ENCODE measurements at regions not wholly inside any gene's neighbourhood (a gene's known extent, or its start where the extent isn't known, plus 50 kb on each side); places are given as distances from the start of the nearest gene placed in this dataset.

GRCh38 chr14:29030970-29031369, 264.4 kb downstream of the FOXG1 start:
- H3K4me3 Mint-ChIP-seq: no peak overlapping the region
- no peak for ATAC-seq (ENCODE audit: low read depth)
- no peaks in the 10 kb centered on the region for H3K4me1 Mint-ChIP-seq
- no peak overlapping the region for H3K27ac Mint-ChIP-seq
- no peak for DNase-seq
- peaks cover 13% of the 10 kb centered on the region for H3K9me3 Mint-ChIP-seq
- POLR2A ChIA-PET: no interaction called here
- no peaks in the 10 kb centered on the region for H3K36me3 Mint-ChIP-seq
- H3K27me3 Mint-ChIP-seq: no peaks in the 10 kb centered on the region

GRCh38 chr14:29035134-29035533, 268.5 kb downstream of the FOXG1 start:
- Mint-ChIP-seq H3K9me3 (no peaks in the 10 kb centered on the region), H3K4me3 (no peak overlapping the region), H3K27me3 (no peaks in the 10 kb centered on the region), H3K36me3 (no peaks in the 10 kb centered on the region), H3K27ac (no peak overlapping the region), H3K4me1 (no peaks in the 10 kb centered on the region)
- POLR2A ChIA-PET: no interaction called here
- ATAC-seq (ENCODE audit: low read depth) (no peak), DNase-seq (no peak)

- no peaks in the 10 kb centered on the region for H3K36me3 Mint-ChIP-seq
- no peaks in the 10 kb centered on the region for H3K9me3 Mint-ChIP-seq
- H3K4me3 Mint-ChIP-seq: no peak overlapping the region
- POLR2A ChIA-PET: no interaction called here
- no peak for ATAC-seq (ENCODE audit: low read depth)
- no peaks in the 10 kb centered on the region for H3K27me3 Mint-ChIP-seq
- H3K27ac Mint-ChIP-seq: no peak overlapping the region
- no peaks in the 10 kb centered on the region for H3K4me1 Mint-ChIP-seq
- no peak for DNase-seq
Observed at GRCh38 chr14:29037411-29037810, 270.8 kb downstream of the FOXG1 start.

GRCh38 chr14:29039171-29039570, 272.6 kb downstream of the FOXG1 start:
- H3K4me1 Mint-ChIP-seq: no peaks in the 10 kb centered on the region
- H3K36me3 Mint-ChIP-seq: no peaks in the 10 kb centered on the region
- no peaks in the 10 kb centered on the region for H3K9me3 Mint-ChIP-seq
- no peak for ATAC-seq (ENCODE audit: low read depth)
- H3K27ac Mint-ChIP-seq: no peak overlapping the region
- POLR2A ChIA-PET: no interaction called here
- no peaks in the 10 kb centered on the region for H3K27me3 Mint-ChIP-seq
- DNase-seq: no peak
- H3K4me3 Mint-ChIP-seq: no peak overlapping the region

GRCh38 chr14:29042551-29042950, 276.0 kb downstream of the FOXG1 start:
- DNase-seq (no peak), ATAC-seq (ENCODE audit: low read depth) (no peak)
- Mint-ChIP-seq H3K27ac (no peak overlapping the region), H3K4me1 (no peaks in the 10 kb centered on the region), H3K4me3 (no peak overlapping the region), H3K36me3 (no peaks in the 10 kb centered on the region), H3K9me3 (no peaks in the 10 kb centered on the region), H3K27me3 (no peaks in the 10 kb centered on the region)
- POLR2A ChIA-PET: no interaction called here

- Mint-ChIP-seq H3K36me3 (no peaks in the 10 kb centered on the region), H3K4me3 (no peak overlapping the region), H3K27me3 (no peaks in the 10 kb centered on the region), H3K9me3 (peaks cover 5% of the 10 kb centered on the region), H3K27ac (no peak overlapping the region), H3K4me1 (no peaks in the 10 kb centered on the region)
- no peak for DNase-seq
- ATAC-seq (ENCODE audit: low read depth): no peak
- POLR2A ChIA-PET: no interaction called here
Observed at GRCh38 chr14:29043737-29044136, 277.1 kb downstream of the FOXG1 start.

GRCh38 chr14:29045237-29045636, 278.6 kb downstream of the FOXG1 start:
- H3K4me1 Mint-ChIP-seq: no peaks in the 10 kb centered on the region
- no peaks in the 10 kb centered on the region for H3K27me3 Mint-ChIP-seq
- H3K36me3 Mint-ChIP-seq: no peaks in the 10 kb centered on the region
- H3K9me3 Mint-ChIP-seq: peaks cover 5% of the 10 kb centered on the region
- DNase-seq (no peak), ATAC-seq (ENCODE audit: low read depth) (no peak)
- H3K4me3 Mint-ChIP-seq: no peak overlapping the region
- H3K27ac Mint-ChIP-seq: no peak overlapping the region
- POLR2A ChIA-PET: no interaction called here

GRCh38 chr14:29054119-29054518, 287.5 kb downstream of the FOXG1 start:
- ATAC-seq (ENCODE audit: low read depth): no peak
- H3K4me1 Mint-ChIP-seq: no peaks in the 10 kb centered on the region
- POLR2A ChIA-PET: no interaction called here

GRCh38 chr14:29056041-29056566, 289.5 kb downstream of the FOXG1 start:
- POLR2A ChIA-PET: no interaction called here
- Mint-ChIP-seq H3K36me3 (no peaks in the 10 kb centered on the region), H3K27ac (no peak overlapping the region), H3K27me3 (no peaks in the 10 kb centered on the region), H3K4me1 (no peaks in the 10 kb centered on the region), H3K4me3 (no peak overlapping the region), H3K9me3 (peaks cover 3% of the 10 kb centered on the region)
- ATAC-seq (ENCODE audit: low read depth): no peak
- no peak for DNase-seq

More at GRCh38 chr14:29054119-29054518, 287.5 kb downstream of the FOXG1 start:
- Mint-ChIP-seq H3K27ac (no peak overlapping the region), H3K4me3 (no peak overlapping the region), H3K36me3 (no peaks in the 10 kb centered on the region), H3K9me3 (peaks cover 3% of the 10 kb centered on the region), H3K27me3 (no peaks in the 10 kb centered on the region)
- no peak for DNase-seq

GRCh38 chr14:29061702-29062101, 295.1 kb downstream of the FOXG1 start:
- ATAC-seq (ENCODE audit: low read depth): no peak

GRCh38 chr14:29062466-29062865, 295.9 kb downstream of the FOXG1 start:
- no peaks in the 10 kb centered on the region for H3K4me1 Mint-ChIP-seq
- no peak for ATAC-seq (ENCODE audit: low read depth)
- H3K27me3 Mint-ChIP-seq: no peaks in the 10 kb centered on the region
- H3K4me3 Mint-ChIP-seq: no peak overlapping the region
- peaks cover 9% of the 10 kb centered on the region for H3K9me3 Mint-ChIP-seq
- POLR2A ChIA-PET: no interaction called here
- no peaks in the 10 kb centered on the region for H3K36me3 Mint-ChIP-seq
- no peak for DNase-seq
- H3K27ac Mint-ChIP-seq: no peak overlapping the region

More at GRCh38 chr14:29061702-29062101, 295.1 kb downstream of the FOXG1 start:
- Mint-ChIP-seq H3K9me3 (peaks cover 9% of the 10 kb centered on the region), H3K36me3 (no peaks in the 10 kb centered on the region), H3K27ac (no peak overlapping the region), H3K4me1 (no peaks in the 10 kb centered on the region), H3K27me3 (no peaks in the 10 kb centered on the region), H3K4me3 (no peak overlapping the region)
- DNase-seq: no peak
- POLR2A ChIA-PET: no interaction called here

- no peak for ATAC-seq (ENCODE audit: low read depth)
- H3K27me3 Mint-ChIP-seq: no peaks in the 10 kb centered on the region
- no peak for DNase-seq
- H3K27ac Mint-ChIP-seq: no peak overlapping the region
- POLR2A ChIA-PET: no interaction called here
- H3K9me3 Mint-ChIP-seq: peaks cover 11% of the 10 kb centered on the region
- no peaks in the 10 kb centered on the region for H3K36me3 Mint-ChIP-seq
- H3K4me3 Mint-ChIP-seq: no peak overlapping the region
- H3K4me1 Mint-ChIP-seq: no peaks in the 10 kb centered on the region
Observed at GRCh38 chr14:29062976-29063375, 296.4 kb downstream of the FOXG1 start.

- Mint-ChIP-seq H3K9me3 (peaks cover 14% of the 10 kb centered on the region), H3K27me3 (no peaks in the 10 kb centered on the region), H3K4me3 (no peak overlapping the region), H3K27ac (no peak overlapping the region), H3K36me3 (no peaks in the 10 kb centered on the region), H3K4me1 (no peaks in the 10 kb centered on the region)
- POLR2A ChIA-PET: no interaction called here
- DNase-seq (no peak), ATAC-seq (ENCODE audit: low read depth) (no peak)
Observed at GRCh38 chr14:29064305-29064900, 297.8 kb downstream of the FOXG1 start.

GRCh38 chr14:29069228-29069627, 302.6 kb downstream of the FOXG1 start:
- DNase-seq: no peak

GRCh38 chr14:29075761-29076160, 309.2 kb downstream of the FOXG1 start:
- no peak for ATAC-seq (ENCODE audit: low read depth)
- no peaks in the 10 kb centered on the region for H3K27me3 Mint-ChIP-seq
- no peak overlapping the region for H3K27ac Mint-ChIP-seq
- no peak overlapping the region for H3K4me3 Mint-ChIP-seq
- H3K4me1 Mint-ChIP-seq: no peaks in the 10 kb centered on the region
- peaks cover 6% of the 10 kb centered on the region for H3K9me3 Mint-ChIP-seq
- DNase-seq: no peak
- H3K36me3 Mint-ChIP-seq: no peaks in the 10 kb centered on the region
- POLR2A ChIA-PET: no interaction called here

More at GRCh38 chr14:29069228-29069627, 302.6 kb downstream of the FOXG1 start:
- H3K4me1 Mint-ChIP-seq: no peaks in the 10 kb centered on the region
- POLR2A ChIA-PET: no interaction called here
- no peaks in the 10 kb centered on the region for H3K36me3 Mint-ChIP-seq
- H3K27ac Mint-ChIP-seq: no peak overlapping the region
- no peak for ATAC-seq (ENCODE audit: low read depth)
- H3K9me3 Mint-ChIP-seq: peaks cover 17% of the 10 kb centered on the region
- no peaks in the 10 kb centered on the region for H3K27me3 Mint-ChIP-seq
- no peak overlapping the region for H3K4me3 Mint-ChIP-seq

All from activated naive CD8-positive, alpha-beta T cell treated with anti-CD3 and anti-CD28 coated beads, Interleukin-2, amount 10 ng/mL, durations not matched to agents 7 days and 5 days (primary cell).